ENCODE measurements at regions not wholly inside any gene's neighbourhood (a gene's known extent, or its start where the extent isn't known, plus 50 kb on each side); places are given as distances from the start of the nearest gene placed in this dataset.
"Not testable (repeated sequence)": the region's sequence is repeated elsewhere in the genome, so short reads cannot be mapped to it uniquely, and the experiment has no call there.

DNA sequence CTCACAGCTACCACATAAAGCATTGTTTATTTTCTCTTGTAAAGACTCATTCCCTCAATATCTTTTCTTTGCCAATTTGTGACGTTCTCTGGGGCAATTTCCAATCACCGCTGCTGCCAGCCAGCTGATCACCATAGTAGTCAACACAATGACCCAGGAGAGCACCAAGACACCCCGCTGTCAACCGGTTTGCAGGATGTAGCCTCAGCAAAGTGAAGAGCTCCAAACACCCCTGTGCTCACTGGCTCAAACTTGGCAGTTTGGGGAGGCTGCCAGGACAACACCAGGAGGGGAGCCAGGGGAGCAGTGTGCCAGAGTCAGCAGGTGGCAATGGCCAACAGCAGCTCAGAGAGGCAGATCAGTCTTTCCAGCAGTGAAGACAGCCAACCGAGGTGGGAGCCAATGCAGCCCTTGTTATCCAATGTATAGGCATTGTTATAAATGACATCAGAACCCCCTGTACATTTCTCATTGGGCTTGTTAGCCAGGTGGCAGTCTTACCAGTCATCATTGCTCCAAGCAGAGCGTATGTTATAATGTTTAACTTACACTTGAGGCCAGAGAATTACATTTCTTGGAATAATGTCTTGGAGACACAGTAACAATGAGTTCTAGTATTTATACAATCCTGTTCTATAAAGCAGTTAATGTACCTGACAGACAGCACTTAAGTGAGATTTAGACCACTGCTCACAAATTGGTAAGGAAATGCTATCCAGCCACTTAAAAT, 274.9 kb upstream of the GK2 start:
- DNase-seq (ENCODE audit: low read depth, low spot score), result no peak
- H3K27ac ChIP-seq, result no peak overlapping the region
- no peak overlapping the region for H3K9ac ChIP-seq (ENCODE audit: insufficient read length)
- H3K4me3 ChIP-seq, result no peak overlapping the region
- H3K9me3 ChIP-seq (ENCODE audit: low read depth, low read length), result no peaks in the 10 kb centered on the region
- H3K36me3 ChIP-seq (ENCODE audit: insufficient read depth, low read length), result no peaks in the 10 kb centered on the region
- no peak for TF ChIP-seq EZH2 (IDR thresholded peaks at IDR 0.05)
- no peak for TF ChIP-seq FOXP2 (optimal IDR thresholded peaks at IDR 0.05; ENCODE audit: control extremely low read depth, extremely low read length, insufficient read depth)
- no peak for TF ChIP-seq POLR2AphosphoS5 (IDR thresholded peaks at IDR 0.05; ENCODE audit: borderline replicate concordance, low read depth, low read length)

DNA sequence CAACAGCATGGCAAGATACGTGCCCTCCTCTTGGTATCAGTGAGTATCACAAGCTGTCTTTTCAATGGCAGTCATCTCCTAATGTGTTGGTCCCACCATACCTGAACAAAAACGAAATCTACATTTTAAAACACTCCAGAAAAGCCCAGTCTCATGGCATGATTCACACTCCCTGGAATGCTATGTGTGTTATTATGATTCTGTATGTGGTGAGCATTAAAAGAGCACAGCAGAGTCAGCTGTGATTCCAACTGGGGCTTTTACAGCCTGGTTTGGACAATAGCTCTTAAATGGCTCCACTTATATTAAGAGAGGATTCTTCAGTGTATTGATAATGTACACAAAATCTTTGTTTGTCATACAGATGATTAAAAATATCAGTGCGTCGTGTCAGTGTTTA, 274.1 kb upstream of the GK2 start:
- Histone ChIP-seq H3K9me3 (ENCODE audit: low read depth, low read length) (no peaks in the 10 kb centered on the region), H3K9ac (ENCODE audit: insufficient read length) (no peak overlapping the region), H3K36me3 (ENCODE audit: insufficient read depth, low read length) (no peaks in the 10 kb centered on the region), H3K27ac (no peak overlapping the region), H3K4me3 (no peak overlapping the region)
- TF ChIP-seq FOXP2 (optimal IDR thresholded peaks at IDR 0.05; ENCODE audit: control extremely low read depth, extremely low read length, insufficient read depth) (no peak), POLR2AphosphoS5 (IDR thresholded peaks at IDR 0.05; ENCODE audit: borderline replicate concordance, low read depth, low read length) (no peak), EZH2 (IDR thresholded peaks at IDR 0.05) (no peak)
- no peak for DNase-seq (ENCODE audit: low read depth, low spot score)

- Histone ChIP-seq H3K9ac (ENCODE audit: insufficient read length) (no peak overlapping the region), H3K36me3 (ENCODE audit: insufficient read depth, low read length) (no peaks in the 10 kb centered on the region), H3K9me3 (ENCODE audit: low read depth, low read length) (no peaks in the 10 kb centered on the region), H3K4me3 (no peak overlapping the region), H3K27ac (no peak overlapping the region)
- no peak for DNase-seq (ENCODE audit: low read depth, low spot score)
- TF ChIP-seq POLR2AphosphoS5 (IDR thresholded peaks at IDR 0.05; ENCODE audit: borderline replicate concordance, low read depth, low read length), result no peak
- no peak for TF ChIP-seq EZH2 (IDR thresholded peaks at IDR 0.05)
- no peak for TF ChIP-seq FOXP2 (optimal IDR thresholded peaks at IDR 0.05; ENCODE audit: control extremely low read depth, extremely low read length, insufficient read depth)
Measured at GRCh38 chr4:79679859-79680258, 271.8 kb upstream of the GK2 start.

GRCh38 chr4:79678472-79679202, 270.6 kb upstream of the GK2 start:
- H3K9ac ChIP-seq (ENCODE audit: insufficient read length), result no peak overlapping the region
- no peaks in the 10 kb centered on the region for H3K36me3 ChIP-seq (ENCODE audit: insufficient read depth, low read length)
- DNase-seq (ENCODE audit: low read depth, low spot score), result no peak
- no peaks in the 10 kb centered on the region for H3K9me3 ChIP-seq (ENCODE audit: low read depth, low read length)
- no peak overlapping the region for H3K4me3 ChIP-seq
- H3K27ac ChIP-seq, result no peak overlapping the region
- TF ChIP-seq FOXP2 (optimal IDR thresholded peaks at IDR 0.05; ENCODE audit: control extremely low read depth, extremely low read length, insufficient read depth) (no peak), EZH2 (IDR thresholded peaks at IDR 0.05) (no peak), POLR2AphosphoS5 (IDR thresholded peaks at IDR 0.05; ENCODE audit: borderline replicate concordance, low read depth, low read length) (no peak)

DNA sequence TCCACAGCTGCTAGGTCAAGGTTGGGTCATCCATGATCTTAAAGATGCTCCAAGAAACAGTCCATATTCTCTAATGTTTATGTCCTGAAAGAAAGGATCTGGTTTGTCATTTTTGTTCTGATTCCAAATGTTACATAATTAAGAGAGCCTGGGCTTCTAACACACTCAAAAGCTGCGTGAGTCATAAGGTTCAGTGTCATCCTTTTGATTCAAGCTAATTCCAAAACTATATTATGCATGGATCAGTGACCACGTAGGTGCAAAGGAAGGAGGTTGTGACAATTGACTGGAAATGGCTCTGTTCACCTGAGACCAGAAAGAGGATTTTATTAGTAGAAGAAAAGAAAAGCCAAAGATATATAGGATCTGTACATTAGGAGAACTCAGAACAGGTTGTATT, 268.7 kb upstream of the GK2 start:
- DNase-seq (ENCODE audit: low read depth, low spot score), result no peak
- Histone ChIP-seq H3K27ac (no peak overlapping the region), H3K4me3 (no peak overlapping the region), H3K9ac (ENCODE audit: insufficient read length) (no peak overlapping the region), H3K36me3 (ENCODE audit: insufficient read depth, low read length) (no peaks in the 10 kb centered on the region), H3K9me3 (ENCODE audit: low read depth, low read length) (0 out of 2 replicates have a peak, but pooled peaks cover 2% of the 10 kb centered on the region)
- TF ChIP-seq POLR2AphosphoS5 (IDR thresholded peaks at IDR 0.05; ENCODE audit: borderline replicate concordance, low read depth, low read length), result no peak
- no peak for TF ChIP-seq FOXP2 (optimal IDR thresholded peaks at IDR 0.05; ENCODE audit: control extremely low read depth, extremely low read length, insufficient read depth)
- TF ChIP-seq EZH2 (IDR thresholded peaks at IDR 0.05), result no peak

GRCh38 chr4:79674906-79675305, 266.9 kb upstream of the GK2 start:
- not testable (repeated sequence) for H3K27ac ChIP-seq; H3K36me3 ChIP-seq (ENCODE audit: insufficient read depth, low read length); H3K9me3 ChIP-seq (ENCODE audit: low read depth, low read length); H3K9ac ChIP-seq (ENCODE audit: insufficient read length); H3K4me3 ChIP-seq; DNase-seq (ENCODE audit: low read depth, low spot score)

DNA sequence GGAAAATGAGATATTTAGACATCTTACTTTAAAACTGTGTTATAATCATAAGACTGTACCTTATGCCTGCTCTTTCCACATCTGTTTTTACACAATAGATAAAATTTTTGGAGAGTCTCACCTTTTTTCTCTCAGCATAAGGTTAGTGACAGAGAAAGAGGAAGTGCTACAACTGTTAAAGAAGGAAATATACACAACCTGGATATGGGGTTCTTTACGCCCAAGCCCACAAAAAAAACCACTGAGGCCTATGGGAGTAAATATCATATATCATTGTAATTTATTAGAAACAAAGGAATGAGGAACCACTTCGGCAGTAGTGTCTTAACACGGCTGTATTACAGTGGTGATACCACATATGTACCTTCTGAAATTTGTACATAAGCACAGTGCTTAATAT, 265.9 kb upstream of the GK2 start:
- H3K4me3 ChIP-seq, result no peak overlapping the region
- TF ChIP-seq EZH2 (IDR thresholded peaks at IDR 0.05) (no peak), FOXP2 (optimal IDR thresholded peaks at IDR 0.05; ENCODE audit: control extremely low read depth, extremely low read length, insufficient read depth) (no peak), POLR2AphosphoS5 (IDR thresholded peaks at IDR 0.05; ENCODE audit: borderline replicate concordance, low read depth, low read length) (no peak)
- H3K36me3 ChIP-seq (ENCODE audit: insufficient read depth, low read length), result no peaks in the 10 kb centered on the region
- DNase-seq (ENCODE audit: low read depth, low spot score), result no peak
- H3K27ac ChIP-seq, result no peak overlapping the region
- H3K9ac ChIP-seq (ENCODE audit: insufficient read length), result no peak overlapping the region
- H3K9me3 ChIP-seq (ENCODE audit: low read depth, low read length), result 0 out of 2 replicates have a peak, but pooled peaks cover 2% of the 10 kb centered on the region

- Histone ChIP-seq H3K4me3 (no peak overlapping the region), H3K27ac (no peak overlapping the region), H3K9me3 (ENCODE audit: low read depth, low read length) (0 out of 2 replicates have a peak, but pooled peaks cover 2% of the 10 kb centered on the region), H3K36me3 (ENCODE audit: insufficient read depth, low read length) (no peaks in the 10 kb centered on the region), H3K9ac (ENCODE audit: insufficient read length) (no peak overlapping the region)
- no peak for TF ChIP-seq EZH2 (IDR thresholded peaks at IDR 0.05)
- TF ChIP-seq POLR2AphosphoS5 (IDR thresholded peaks at IDR 0.05; ENCODE audit: borderline replicate concordance, low read depth, low read length), result no peak
- no peak for TF ChIP-seq FOXP2 (optimal IDR thresholded peaks at IDR 0.05; ENCODE audit: control extremely low read depth, extremely low read length, insufficient read depth)
- DNase-seq (ENCODE audit: low read depth, low spot score), result no peak
Measured at GRCh38 chr4:79673377-79673776, 265.3 kb upstream of the GK2 start.

All from SK-N-MC (cell line).